Esophagus squamous epithelium (tissue), 4 donors: ENCODE measurements at regions not wholly inside any gene's neighbourhood (a gene's known extent, or its start where the extent isn't known, plus 50 kb on each side); places are given as distances from the start of the nearest gene placed in this dataset.

Source experiments
- CTCF ChIP-seq, 6 experiments: fragments of 450-650 bp in 4 of 6; fragments of 200-600 bp in 2 of 6; sonication (generic) in 2 of 6; IDR thresholded peaks; one replicate each; pipeline ENCODE4 v1.5.1; 2016 to 2019; ENCODE audit warnings: antibody characterized with exemption in 6 of 6, mild to moderate bottlenecking in 4 of 6, moderate library complexity in 4 of 6
- POLR2A ChIP-seq, 4 donors: fragments of 450-650 bp; IDR thresholded peaks; one replicate each; pipeline ENCODE4 v1.6.1; 2017; ENCODE audit warnings: antibody characterized with exemption in 4 of 4, mild to moderate bottlenecking in 4 of 4, moderate library complexity in 3 of 4

GRCh38 chr3:146368882-146369523 lies 100.4 kb downstream of the PLSCR2 start:
- TF ChIP-seq POLR2A (IDR thresholded peaks at IDR 0.05) = no peak
- TF ChIP-seq CTCF (IDR thresholded peaks at IDR 0.05) = no peak
